ENCODE measurements at regions not wholly inside any gene's neighbourhood (a gene's known extent, or its start where the extent isn't known, plus 50 kb on each side); places are given as distances from the start of the nearest gene placed in this dataset.

GRCh38 chr3:118707991-118708390, 326.7 kb downstream of the IGSF11 start:
- TF ChIP-seq POLR2A (IDR thresholded peaks at IDR 0.05): no peak
- TF ChIP-seq, protein P1, sequence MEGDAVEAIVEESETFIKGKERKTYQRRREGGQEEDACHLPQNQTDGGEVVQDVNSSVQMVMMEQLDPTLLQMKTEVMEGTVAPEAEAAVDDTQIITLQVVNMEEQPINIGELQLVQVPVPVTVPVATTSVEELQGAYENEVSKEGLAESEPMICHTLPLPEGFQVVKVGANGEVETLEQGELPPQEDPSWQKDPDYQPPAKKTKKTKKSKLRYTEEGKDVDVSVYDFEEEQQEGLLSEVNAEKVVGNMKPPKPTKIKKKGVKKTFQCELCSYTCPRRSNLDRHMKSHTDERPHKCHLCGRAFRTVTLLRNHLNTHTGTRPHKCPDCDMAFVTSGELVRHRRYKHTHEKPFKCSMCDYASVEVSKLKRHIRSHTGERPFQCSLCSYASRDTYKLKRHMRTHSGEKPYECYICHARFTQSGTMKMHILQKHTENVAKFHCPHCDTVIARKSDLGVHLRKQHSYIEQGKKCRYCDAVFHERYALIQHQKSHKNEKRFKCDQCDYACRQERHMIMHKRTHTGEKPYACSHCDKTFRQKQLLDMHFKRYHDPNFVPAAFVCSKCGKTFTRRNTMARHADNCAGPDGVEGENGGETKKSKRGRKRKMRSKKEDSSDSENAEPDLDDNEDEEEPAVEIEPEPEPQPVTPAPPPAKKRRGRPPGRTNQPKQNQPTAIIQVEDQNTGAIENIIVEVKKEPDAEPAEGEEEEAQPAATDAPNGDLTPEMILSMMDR (IDR thresholded peaks at IDR 0.05): no peak

Data from Peyer's patch (tissue), 4 donors.